Hepatocyte (in vitro differentiated cells): ENCODE measurements at regions not wholly inside any gene's neighbourhood (a gene's known extent, or its start where the extent isn't known, plus 50 kb on each side); places are given as distances from the start of the nearest gene placed in this dataset.

Source experiments
- EZH2phosphoT487 ChIP-seq: fragments of 200-600 bp; sonication (generic); IDR thresholded peaks from one replicate; pipeline ENCODE4 v1.6.1; 2018; ENCODE audit warnings: antibody characterized with exemption, mild to moderate bottlenecking, low read depth, moderate library complexity; ENCODE audit not compliant: unreplicated experiment, severe bottlenecking
- TF ChIP-seq, protein P1 (sequence below): fragments of 200-600 bp; sonication (generic); IDR thresholded peaks from 2 replicates; pipeline ENCODE4 v1.5.1; 2016; ENCODE audit warnings: antibody characterized with exemption, mild to moderate bottlenecking; ENCODE audit not compliant: poor library complexity

- TF ChIP-seq, protein P1, sequence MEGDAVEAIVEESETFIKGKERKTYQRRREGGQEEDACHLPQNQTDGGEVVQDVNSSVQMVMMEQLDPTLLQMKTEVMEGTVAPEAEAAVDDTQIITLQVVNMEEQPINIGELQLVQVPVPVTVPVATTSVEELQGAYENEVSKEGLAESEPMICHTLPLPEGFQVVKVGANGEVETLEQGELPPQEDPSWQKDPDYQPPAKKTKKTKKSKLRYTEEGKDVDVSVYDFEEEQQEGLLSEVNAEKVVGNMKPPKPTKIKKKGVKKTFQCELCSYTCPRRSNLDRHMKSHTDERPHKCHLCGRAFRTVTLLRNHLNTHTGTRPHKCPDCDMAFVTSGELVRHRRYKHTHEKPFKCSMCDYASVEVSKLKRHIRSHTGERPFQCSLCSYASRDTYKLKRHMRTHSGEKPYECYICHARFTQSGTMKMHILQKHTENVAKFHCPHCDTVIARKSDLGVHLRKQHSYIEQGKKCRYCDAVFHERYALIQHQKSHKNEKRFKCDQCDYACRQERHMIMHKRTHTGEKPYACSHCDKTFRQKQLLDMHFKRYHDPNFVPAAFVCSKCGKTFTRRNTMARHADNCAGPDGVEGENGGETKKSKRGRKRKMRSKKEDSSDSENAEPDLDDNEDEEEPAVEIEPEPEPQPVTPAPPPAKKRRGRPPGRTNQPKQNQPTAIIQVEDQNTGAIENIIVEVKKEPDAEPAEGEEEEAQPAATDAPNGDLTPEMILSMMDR: no peak
- no peak for TF ChIP-seq EZH2phosphoT487
These were observed 489.1 kb upstream of the LRRTM4 start for GRCh38 chr2:78011251-78011650.
